ENCODE measurements at regions not wholly inside any gene's neighbourhood (a gene's known extent, or its start where the extent isn't known, plus 50 kb on each side); places are given as distances from the start of the nearest gene placed in this dataset.

- TF ChIP-seq E2F6 (IDR thresholded peaks at IDR 0.05; ENCODE audit: borderline replicate concordance in 1 of 2, extremely low read depth in 1 of 2, insufficient read depth in 1 of 2, insufficient read length in 1 of 2, low read depth in 1 of 2, low read length in 1 of 2, poor library complexity in 1 of 2, severe bottlenecking in 1 of 2) (peak; percentile 57 to 94), NCOA1 (IDR thresholded peaks at IDR 0.05; ENCODE audit: low read depth) (peak; percentile 74), ZNF224 (CRISPR knock-in tag; IDR thresholded peaks at IDR 0.05) (peak; percentile 91), EHMT2 (IDR thresholded peaks at IDR 0.05) (peak; percentile 71; the same call in 1 of the 2 replicates), CBX3 (IDR thresholded peaks at IDR 0.05; ENCODE audit: borderline replicate concordance in 1 of 2, low read length in 2 of 2) (peak in 1 of 2 experiments; percentile 86; a peak in 2 of 3 replicates), TEAD4 (IDR thresholded peaks at IDR 0.05; ENCODE audit: low read length) (peak; percentile 66), TEAD4 (CRISPR knock-in tag; IDR thresholded peaks at IDR 0.05; ENCODE audit: borderline replicate concordance) (peak; percentile 90; the same call in 1 of the 2 replicates), ZFX (CRISPR knock-in tag; IDR thresholded peaks at IDR 0.05) (0 out of 2 replicates have a peak, but pooled peaks have one; percentile 26), IRF1 (CRISPR knock-in tag; IDR thresholded peaks at IDR 0.05; ENCODE audit: borderline replicate concordance) (peak; percentile 83; the same call in 1 of the 2 replicates), ZNF583 (CRISPR knock-in tag; IDR thresholded peaks at IDR 0.05) (peak; percentile 80), DPF2 (IDR thresholded peaks at IDR 0.05) (peak; percentile 91), CREB1 (IDR thresholded peaks at IDR 0.05) (0 out of 2 replicates have a peak, but pooled peaks have one; percentile 35), CREB1 (CRISPR knock-in tag; IDR thresholded peaks at IDR 0.05) (peak; percentile 77), ZNF431 (CRISPR knock-in tag; IDR thresholded peaks at IDR 0.05) (peak; percentile 85), MEIS2 (IDR thresholded peaks at IDR 0.05; ENCODE audit: partially characterized antibody) (peak; percentile 97), ZNF175 (CRISPR knock-in tag; IDR thresholded peaks at IDR 0.05; ENCODE audit: low read depth) (peak; percentile 60; the same call in 1 of the 2 replicates), ZNF639 (CRISPR knock-in tag; conservative IDR thresholded peaks at IDR 0.05 in 1 of 2, IDR thresholded peaks at IDR 0.05 in 1 of 2) (peak in 1 of 2 experiments; percentile 63; a peak in 1 of 4 replicates)
- TF ChIP-seq, protein P1, sequence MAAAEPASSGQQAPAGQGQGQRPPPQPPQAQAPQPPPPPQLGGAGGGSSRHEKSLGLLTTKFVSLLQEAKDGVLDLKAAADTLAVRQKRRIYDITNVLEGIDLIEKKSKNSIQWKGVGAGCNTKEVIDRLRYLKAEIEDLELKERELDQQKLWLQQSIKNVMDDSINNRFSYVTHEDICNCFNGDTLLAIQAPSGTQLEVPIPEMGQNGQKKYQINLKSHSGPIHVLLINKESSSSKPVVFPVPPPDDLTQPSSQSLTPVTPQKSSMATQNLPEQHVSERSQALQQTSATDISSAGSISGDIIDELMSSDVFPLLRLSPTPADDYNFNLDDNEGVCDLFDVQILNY (CRISPR knock-in tag; IDR thresholded peaks at IDR 0.05), result 0 out of 2 replicates have a peak, but pooled peaks have one; percentile 69
- TF ChIP-seq, protein P2, sequence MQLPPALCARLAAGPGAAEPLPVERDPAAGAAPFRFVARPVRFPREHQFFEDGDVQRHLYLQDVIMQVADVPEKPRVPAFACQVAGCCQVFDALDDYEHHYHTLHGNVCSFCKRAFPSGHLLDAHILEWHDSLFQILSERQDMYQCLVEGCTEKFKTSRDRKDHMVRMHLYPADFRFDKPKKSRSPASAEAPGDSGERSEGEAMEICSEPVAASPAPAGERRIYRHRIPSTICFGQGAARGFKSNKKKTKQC (CRISPR knock-in tag; IDR thresholded peaks at IDR 0.05), result peak; percentile 91
- TF ChIP-seq, protein P3, sequence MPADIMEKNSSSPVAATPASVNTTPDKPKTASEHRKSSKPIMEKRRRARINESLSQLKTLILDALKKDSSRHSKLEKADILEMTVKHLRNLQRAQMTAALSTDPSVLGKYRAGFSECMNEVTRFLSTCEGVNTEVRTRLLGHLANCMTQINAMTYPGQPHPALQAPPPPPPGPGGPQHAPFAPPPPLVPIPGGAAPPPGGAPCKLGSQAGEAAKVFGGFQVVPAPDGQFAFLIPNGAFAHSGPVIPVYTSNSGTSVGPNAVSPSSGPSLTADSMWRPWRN (IDR thresholded peaks at IDR 0.05; ENCODE audit: low read depth), result peak; percentile 93
- TF ChIP-seq, protein P4, sequence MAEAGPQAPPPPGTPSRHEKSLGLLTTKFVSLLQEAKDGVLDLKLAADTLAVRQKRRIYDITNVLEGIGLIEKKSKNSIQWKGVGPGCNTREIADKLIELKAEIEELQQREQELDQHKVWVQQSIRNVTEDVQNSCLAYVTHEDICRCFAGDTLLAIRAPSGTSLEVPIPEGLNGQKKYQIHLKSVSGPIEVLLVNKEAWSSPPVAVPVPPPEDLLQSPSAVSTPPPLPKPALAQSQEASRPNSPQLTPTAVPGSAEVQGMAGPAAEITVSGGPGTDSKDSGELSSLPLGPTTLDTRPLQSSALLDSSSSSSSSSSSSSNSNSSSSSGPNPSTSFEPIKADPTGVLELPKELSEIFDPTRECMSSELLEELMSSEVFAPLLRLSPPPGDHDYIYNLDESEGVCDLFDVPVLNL (CRISPR knock-in tag; IDR thresholded peaks at IDR 0.05; ENCODE audit: low read depth), result peak; percentile 64; the same call in 1 of the 2 replicates
Observed at GRCh38 chr7:65558584-65558983, 184.9 kb downstream of the ZNF92 start (continued).

All from K562 (cell line).